ENCODE measurements at regions not wholly inside any gene's neighbourhood (a gene's known extent, or its start where the extent isn't known, plus 50 kb on each side); places are given as distances from the start of the nearest gene placed in this dataset.

GRCh38 chr7:111633878-111634277, 71.6 kb upstream of the IMMP2L start:
- no peak overlapping the region for H3K4me3 ChIP-seq
- no peaks in the 10 kb centered on the region for H3K27me3 ChIP-seq
- WGBS, 2 donors: 69 to 88% methylated on average over 2 of the region's 2 CpGs
- intact Hi-C loops (cut with DNase I; ENCODE audit: low total_unique reads): no loop called here
- no peaks in the 10 kb centered on the region for H3K36me3 ChIP-seq (ENCODE audit: low read depth, missing control alignments)
- TF ChIP-seq POLR2A (IDR thresholded peaks at IDR 0.05): no peak
- TF ChIP-seq CTCF (IDR thresholded peaks at IDR 0.05): no peak
- no peak for DNase-seq
- H3K27ac ChIP-seq: no peak overlapping the region
- H3K4me1 ChIP-seq: no peaks in the 10 kb centered on the region
- H3K9me3 ChIP-seq: no peaks in the 10 kb centered on the region

DNA sequence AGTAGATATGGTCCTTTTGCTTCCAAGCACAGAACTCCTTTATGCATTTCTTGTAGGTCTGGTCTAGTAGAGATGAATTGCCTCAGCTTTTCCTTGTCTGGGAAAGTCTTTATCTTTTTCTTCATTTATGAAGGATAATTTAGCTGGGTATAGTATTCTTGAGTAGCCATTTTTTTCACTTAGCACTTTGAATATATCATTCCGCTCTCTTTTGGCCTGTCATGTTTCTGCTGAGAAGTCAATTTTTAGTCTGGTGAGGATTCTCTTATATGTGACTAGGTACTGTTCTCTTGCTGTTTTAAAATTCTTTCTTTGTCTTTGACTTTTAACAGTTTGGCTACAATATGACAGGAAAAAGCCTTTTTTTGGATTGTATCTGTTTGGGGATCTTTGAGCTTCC, 68.6 kb upstream of the IMMP2L start:
- intact Hi-C loops (cut with DNase I; ENCODE audit: low total_unique reads): no loop called here
- DNase-seq: no peak
- Histone ChIP-seq H3K27ac (no peak overlapping the region), H3K9me3 (no peaks in the 10 kb centered on the region), H3K4me1 (no peaks in the 10 kb centered on the region), H3K36me3 (ENCODE audit: low read depth, missing control alignments) (no peaks in the 10 kb centered on the region), H3K27me3 (no peaks in the 10 kb centered on the region), H3K4me3 (no peak overlapping the region)
- 94 to 100% methylated on average over 1 of the region's 1 CpG for WGBS, 2 donors
- TF ChIP-seq POLR2A (IDR thresholded peaks at IDR 0.05): no peak

- Histone ChIP-seq H3K4me1 (no peaks in the 10 kb centered on the region), H3K9me3 (no peaks in the 10 kb centered on the region), H3K27me3 (no peaks in the 10 kb centered on the region), H3K36me3 (ENCODE audit: low read depth, missing control alignments) (no peaks in the 10 kb centered on the region), H3K4me3 (no peak overlapping the region), H3K27ac (no peak overlapping the region)
- DNase-seq: no peak
- WGBS, 2 donors: 86 to 87% methylated on average over 4 of the region's 4 CpGs
- no peak for TF ChIP-seq CTCF (IDR thresholded peaks at IDR 0.05)
- TF ChIP-seq POLR2A (IDR thresholded peaks at IDR 0.05): no peak
- intact Hi-C loops (cut with DNase I; ENCODE audit: low total_unique reads): no loop called here
These were observed 59.8 kb upstream of the IMMP2L start for GRCh38 chr7:111622084-111622483.

All from testis (tissue), 2 donors.